Activated CD4-positive, alpha-beta T cell treated with anti-CD3 and anti-CD28 coated beads, Interleukin-2, Interleukin-4, amounts not matched to agents 100 ng/mL and 50 ng/mL, durations not matched to agents 16 hours and 8 hours (primary cell): ENCODE measurements at regions not wholly inside any gene's neighbourhood (a gene's known extent, or its start where the extent isn't known, plus 50 kb on each side); places are given as distances from the start of the nearest gene placed in this dataset.
"Not testable (repeated sequence)": the region's sequence is repeated elsewhere in the genome, so short reads cannot be mapped to it uniquely, and the experiment has no call there.

Experiments
- DNase-seq: peaks from one replicate; pipeline ENCODE4 v3.0.0-alpha.2; 2020; ENCODE audit warnings: low spot score

DNA sequence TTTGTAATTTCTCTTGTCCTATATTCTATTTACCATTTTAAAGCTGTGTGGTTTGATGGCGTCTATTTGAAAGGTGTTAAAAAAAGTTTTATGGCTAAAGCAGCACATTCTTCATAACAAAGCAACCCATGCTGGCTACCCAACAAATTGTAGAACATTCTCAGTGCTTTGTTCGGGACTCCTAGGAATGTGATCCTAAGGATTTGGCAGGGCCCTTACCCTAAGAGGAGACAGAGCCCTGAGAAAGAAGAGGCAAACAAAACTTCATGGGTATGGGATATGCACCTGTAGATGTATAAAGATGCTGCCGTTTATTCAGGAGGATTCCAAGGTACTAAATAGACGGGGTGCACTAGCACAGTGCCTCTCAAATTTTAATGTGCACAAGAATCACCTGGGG lies 370.8 kb upstream of the DIPK2B start:
- no peak for DNase-seq

- DNase-seq = no peak
Observed at GRCh38 chrX:45566456-45566855, 365.8 kb upstream of the DIPK2B start.

DNA sequence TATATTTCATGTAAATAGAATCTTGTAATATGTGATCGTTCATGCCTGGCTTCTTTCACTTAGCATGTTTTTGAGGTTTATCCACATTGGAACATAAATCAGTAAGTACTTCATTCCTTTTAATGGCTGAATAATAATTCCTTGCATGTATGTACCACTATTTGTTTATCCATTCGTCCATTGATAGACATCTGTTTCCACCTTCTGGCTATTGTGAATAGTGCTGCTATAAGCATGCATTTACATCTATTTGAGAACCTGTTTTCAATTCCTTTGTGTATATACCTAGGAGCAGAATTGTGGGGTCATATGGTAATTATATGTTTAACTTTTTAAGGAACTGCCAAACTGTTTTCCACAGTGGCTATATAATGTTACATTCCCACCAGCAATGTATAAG lies 356.7 kb upstream of the DIPK2B start:
- no peak for DNase-seq

- DNase-seq = no peak
Observed at GRCh38 chrX:45554736-45555135, 354.1 kb upstream of the DIPK2B start.

DNA sequence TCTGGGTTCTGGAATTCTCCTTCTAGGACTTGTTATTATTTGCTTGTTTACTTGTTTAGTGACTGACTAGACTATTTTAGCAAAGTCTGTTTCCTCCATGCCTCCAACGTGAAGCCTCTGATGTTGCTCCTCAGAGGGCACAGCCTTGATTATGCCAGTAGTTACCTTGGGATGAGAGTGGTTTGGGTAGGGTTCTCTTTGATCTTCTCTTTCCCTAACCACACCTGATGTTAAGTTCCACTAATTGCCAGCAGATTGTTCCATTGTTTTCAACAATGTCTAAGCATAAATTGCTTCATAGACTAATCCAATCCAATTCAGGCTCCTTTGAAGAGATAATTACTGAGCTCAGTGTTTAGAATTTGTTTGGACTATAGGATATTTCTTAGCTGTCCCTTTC lies 352.7 kb upstream of the DIPK2B start:
- no peak for DNase-seq

DNA sequence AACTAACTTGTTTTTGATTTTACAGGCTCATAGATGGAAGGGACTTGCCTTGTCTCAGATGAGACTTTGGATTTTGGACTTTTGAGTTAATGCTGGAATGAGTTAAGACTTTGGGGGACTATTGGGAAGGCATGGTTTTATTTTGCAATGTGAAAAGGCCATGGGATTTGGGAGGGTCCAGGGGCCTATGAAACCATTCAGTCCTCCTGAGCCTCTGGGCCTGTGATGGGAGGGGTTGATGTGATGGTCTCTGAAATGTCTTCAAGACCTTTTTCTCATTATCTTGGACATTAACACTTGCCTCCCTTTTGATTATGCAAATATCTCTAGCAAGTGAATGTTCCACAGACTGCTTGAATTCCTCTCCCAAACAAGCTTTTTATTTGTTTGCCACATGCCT lies 346.0 kb upstream of the DIPK2B start:
- not testable (repeated sequence) for DNase-seq

- no peak for DNase-seq
Observed at GRCh38 chrX:45540181-45540580, 339.5 kb upstream of the DIPK2B start.

DNA sequence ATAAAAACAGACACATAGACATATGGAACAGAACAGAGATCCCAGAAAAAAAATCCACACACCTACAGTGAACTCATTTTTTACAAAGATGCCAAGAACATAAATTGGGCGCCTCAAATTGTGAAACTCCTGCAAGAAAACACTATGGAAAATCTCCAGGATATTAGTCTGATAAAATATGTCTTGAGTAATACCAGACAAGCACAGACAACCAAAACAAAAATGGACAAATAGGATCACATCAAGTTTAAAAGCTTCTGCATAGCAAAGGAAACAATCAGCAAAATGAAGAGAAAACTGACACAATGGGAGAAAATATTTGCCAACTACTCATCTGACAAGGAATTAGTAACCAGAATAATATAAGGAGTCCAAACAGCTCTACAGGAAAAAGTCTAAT lies 337.3 kb upstream of the DIPK2B start:
- no peak for DNase-seq

DNA sequence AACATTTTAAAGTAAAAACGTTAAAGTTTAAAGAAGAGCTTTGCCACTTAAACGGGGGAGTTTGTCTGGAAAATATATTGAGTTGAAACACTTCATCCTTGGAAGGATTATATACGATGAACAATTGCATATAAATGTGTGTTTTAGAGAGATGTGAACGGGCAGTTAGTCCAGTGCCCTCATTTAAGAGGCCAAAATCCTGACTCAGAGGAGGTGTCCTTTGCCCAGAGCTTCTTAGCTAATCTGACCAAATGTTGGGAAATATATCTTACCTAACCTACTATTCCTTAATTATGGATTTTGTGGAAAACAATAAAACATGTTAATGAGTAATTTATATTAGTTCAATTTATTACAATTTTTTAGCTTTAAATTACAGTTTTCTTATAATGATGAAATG lies 327.2 kb upstream of the DIPK2B start:
- DNase-seq = no peak

- DNase-seq = no peak
Observed at GRCh38 chrX:45524805-45525204, 324.1 kb upstream of the DIPK2B start.

DNA sequence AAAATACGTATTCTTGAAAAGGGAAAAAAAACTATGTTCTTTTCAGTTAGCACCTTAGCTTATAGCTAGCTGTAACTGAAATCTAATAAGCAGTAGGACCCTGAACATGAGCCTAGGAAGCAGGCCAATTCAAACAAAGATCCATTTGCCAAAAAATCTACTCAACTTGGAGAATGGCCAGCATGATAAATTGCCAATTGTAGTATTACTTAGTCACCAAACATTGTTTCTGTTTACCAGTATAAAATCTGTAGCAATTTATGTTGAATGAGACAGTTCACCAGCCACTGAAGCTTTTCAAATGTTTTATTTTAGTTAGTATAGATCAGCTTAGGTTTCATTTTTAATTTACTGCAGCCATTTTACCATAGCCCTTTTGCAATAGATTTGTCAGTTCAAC lies 323.6 kb upstream of the DIPK2B start:
- DNase-seq = no peak

GRCh38 chrX:45518552-45518951 lies 317.9 kb upstream of the DIPK2B start:
- DNase-seq = no peak

DNA sequence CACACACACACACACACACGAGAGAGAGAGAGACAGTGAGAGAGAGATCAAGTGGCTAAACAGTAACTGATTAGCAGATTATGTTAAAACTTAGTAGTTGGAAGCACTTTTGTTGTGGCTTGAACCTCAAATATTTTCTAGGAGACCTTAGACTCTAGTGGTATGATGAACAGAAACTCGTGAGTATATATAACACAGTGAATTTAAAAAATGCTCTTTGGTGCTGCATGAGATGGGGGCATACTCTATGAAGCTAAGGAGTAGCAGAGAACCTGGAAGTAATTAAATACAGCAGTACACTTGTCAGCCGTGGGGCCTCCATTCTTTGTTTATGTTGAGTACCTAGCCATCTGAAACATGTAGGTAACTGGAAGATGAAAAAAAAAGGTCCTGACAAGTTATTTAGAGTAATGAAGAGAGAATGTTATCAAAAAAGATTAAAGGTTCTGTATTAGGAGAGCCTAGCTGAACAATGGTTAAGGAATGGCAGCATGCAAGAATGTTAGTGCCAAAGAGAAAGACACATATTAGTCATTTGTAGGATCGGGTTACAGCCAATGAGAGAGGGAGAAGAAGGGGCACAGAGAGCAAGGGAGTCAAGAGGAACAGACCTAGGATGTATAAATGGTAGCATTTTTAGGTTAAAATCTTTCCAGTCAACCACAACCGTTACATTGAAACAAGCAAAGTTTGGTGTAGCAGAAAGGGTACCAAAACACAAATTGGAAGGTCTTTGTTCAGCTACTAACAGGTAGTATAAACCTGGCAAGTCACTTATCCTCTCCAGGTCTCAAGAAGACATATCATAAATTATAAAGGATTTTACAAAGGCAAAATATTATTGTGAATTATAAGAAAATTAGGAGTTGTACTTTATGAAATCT lies 316.7 kb upstream of the DIPK2B start:
- DNase-seq = no peak

DNA sequence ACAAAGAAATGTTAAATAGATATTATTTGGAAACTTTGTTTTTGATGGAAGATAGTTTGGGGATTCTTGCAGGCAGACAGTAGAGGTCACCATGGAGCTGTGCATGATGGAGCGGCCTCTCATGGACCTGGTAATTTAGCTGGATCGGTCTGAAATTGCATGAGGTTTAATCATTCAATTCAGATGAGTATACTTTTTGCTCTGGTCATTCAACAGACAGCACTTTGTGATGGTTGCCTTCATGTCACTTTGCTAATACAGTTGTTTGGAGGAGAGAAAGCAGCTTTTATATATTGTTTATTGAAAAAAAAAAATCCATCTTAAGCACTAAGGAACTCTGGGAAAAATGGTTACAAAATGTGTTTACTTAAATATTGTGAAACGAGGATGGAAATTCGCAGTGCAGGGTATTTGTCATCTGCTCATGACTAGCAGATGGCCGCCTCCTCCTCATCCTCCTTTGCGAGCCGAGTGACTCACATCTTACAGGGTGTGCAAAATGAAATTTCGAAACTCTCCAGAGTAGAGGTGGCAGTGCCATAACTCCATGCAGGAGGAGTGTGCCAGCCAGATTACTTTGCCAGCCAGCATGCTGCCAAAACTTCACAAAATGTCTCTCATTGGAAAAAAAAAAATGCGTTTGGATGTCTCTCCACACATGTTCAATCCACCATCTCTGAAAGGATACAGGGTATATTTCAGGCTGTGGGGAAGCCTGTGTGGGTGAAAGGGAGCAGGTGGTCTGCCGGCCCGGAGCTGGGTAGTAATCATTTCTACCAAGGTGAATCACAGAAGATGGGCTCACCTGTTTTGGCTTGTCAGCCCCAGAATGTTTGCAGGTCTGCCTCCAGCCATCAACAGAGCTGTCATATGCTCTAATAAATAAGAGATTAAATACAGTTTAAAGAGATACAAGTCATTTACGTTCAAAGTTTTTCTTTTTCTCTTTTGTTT lies 314.9 kb upstream of the DIPK2B start:
- DNase-seq = peak; percentile 53

GRCh38 chrX:45513042-45513441 lies 312.4 kb upstream of the DIPK2B start:
- DNase-seq = no peak

- DNase-seq = no peak
Observed at GRCh38 chrX:45508454-45508853, 307.8 kb upstream of the DIPK2B start.

DNA sequence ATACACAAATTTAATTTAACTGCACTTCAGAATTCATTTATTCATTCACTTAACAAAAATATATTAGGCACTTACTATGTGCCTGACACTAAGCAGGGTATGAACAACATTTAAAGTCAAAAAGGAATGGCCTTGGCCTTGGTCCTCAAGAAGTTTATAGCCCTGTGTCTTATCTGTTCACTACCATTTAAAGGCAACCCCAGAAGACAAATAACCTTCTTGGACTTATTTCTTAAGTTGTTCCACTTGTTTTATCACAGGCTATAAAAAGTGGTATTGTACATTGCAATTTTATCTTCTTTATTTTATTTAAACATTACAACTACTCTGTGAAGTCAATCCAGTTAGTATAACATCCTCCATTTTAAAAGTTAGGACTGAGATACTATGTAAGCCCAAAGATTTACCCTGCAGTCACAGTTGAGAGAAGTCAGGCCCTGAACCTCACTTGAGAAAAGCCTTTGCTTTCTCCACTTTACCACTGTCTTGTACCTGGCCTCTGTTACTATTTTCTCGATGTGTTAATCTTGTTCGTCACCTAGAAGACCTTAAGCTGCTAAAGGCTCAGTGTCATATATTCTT lies 305.6 kb upstream of the DIPK2B start:
- DNase-seq = no peak

DNA sequence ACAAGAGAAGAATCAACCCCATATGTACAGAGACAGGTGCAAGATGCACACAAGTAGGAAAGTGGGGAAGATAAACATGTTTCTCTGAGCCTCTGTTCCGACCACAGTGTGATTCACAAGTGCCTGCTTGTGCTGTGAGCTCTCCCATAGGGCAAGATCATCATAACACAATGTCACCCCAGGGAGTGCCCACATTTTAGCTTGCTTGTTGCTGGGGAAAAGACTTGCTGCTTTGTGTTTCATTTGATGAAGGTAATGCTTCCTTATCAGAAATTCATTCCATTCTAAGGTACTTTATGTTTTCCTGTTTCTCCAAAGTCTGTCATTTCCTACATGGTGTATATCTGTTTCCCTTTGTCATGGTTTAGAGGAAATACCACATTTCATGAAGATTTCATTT lies 304.5 kb upstream of the DIPK2B start:
- no peak for DNase-seq

GRCh38 chrX:45503787-45504362 lies 303.2 kb upstream of the DIPK2B start:
- DNase-seq = not testable (repeated sequence)

- no peak for DNase-seq
Observed at GRCh38 chrX:45502396-45502795, 301.7 kb upstream of the DIPK2B start.

DNA sequence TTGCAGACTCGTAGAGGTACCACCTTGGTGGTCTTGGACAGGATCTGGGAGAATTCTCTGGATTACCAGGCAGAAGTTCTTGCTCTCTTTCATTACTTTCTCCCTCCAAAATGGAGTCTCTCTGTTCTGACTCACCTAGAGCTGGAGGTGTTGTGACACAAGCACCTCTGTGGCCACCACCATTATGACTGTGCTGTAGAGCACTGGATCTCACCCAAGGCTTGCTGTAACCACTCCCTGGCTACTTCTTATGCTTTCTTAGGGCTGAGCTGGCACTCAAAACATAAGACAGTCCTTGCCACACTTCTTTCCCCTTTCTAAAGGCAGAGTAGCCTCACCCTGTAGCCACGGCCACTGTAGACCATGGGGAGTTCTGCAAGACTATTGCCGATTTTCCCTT lies 296.6 kb upstream of the DIPK2B start:
- DNase-seq = no peak

- no peak for DNase-seq
Observed at GRCh38 chrX:45485719-45486118, 285.0 kb upstream of the DIPK2B start.
